ENCODE measurements at regions not wholly inside any gene's neighbourhood (a gene's known extent, or its start where the extent isn't known, plus 50 kb on each side); places are given as distances from the start of the nearest gene placed in this dataset.

DNA sequence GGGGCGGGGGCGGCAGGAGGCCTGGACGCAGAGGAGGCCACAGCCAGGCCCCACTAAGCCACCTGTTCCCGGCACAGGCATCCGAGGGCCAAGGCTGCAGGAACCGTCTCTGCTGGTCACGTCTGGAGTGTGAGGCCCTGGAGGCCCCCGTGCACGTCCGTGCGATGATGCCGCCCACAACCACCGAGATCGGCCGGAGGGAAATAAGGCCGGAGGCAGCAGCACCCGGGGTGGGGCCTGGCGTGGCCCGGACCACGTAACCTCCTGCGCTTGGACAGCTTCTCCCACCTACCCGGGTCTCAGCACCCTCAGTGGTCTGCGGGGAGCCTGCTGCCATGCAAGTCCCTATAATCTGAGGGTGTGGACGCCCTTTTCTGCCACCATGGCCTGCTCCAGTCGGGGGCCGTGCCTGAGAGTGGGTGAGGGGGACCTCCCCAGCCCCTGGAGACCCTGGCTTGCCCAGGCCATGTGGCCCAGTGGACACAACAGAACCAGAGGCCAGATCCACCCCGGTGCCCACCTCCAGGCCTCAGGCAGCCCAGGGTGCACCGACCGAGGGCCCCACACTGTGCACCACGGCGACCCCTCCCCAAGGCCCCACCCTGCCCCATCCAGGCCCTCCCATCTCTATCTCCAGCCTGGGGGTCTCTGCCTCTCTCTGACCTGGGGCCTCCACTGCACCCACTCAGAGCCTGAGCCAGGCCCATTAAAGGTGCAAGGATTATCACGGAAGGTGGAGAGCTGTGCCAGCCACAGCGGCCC, 83.1 kb downstream of the PDGFA start:
- DNase-seq (ENCODE audit: low read depth in 2 of 2, low spot score in 1 of 2), result no peak

DNA sequence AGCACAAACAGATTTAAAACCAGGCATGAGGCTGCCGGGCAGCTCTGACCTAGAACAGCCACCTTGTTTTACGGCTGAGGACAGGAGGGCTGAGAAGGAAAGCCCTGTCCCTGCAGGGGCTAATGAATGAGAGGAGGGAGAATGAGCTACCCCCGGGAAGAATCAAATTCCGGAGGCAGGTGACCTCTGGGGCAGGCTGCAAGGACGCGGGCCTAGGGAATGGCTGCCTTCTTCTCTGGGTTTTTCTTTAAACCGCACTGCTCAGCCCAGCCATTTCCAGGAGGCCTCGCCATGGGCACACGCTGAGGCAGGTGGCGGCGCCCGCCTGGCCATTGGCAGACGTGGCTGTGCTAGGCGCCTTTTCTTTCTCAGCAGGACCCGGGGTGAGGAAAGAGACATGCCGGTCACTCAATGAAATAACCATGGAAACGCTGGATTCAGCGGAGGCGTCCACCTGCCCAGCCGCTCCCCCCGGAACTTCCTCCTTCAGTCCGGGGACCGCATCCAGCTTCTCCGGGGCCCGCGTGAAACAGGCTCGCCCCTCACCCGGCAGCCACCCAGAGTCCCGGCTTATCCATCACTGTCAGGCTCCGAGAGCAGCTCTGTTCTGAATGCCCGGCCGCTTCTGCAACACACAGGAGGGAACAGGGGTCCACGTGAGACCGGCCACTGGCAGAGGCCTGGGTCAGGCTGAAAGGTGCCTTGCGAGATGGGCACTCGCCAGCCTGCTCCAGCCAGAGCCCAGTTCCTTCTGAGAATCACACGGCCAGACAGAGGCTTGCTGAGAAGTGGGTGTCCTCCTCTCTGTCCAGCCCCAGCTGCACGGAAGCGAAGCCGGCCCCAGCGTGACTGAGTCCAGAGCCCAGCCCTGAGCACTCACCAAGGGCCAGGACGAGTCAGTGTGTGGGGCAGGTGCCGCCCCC, 82.1 kb downstream of the PDGFA start:
- no peak for DNase-seq (ENCODE audit: low read depth in 2 of 2, low spot score in 1 of 2)

DNA sequence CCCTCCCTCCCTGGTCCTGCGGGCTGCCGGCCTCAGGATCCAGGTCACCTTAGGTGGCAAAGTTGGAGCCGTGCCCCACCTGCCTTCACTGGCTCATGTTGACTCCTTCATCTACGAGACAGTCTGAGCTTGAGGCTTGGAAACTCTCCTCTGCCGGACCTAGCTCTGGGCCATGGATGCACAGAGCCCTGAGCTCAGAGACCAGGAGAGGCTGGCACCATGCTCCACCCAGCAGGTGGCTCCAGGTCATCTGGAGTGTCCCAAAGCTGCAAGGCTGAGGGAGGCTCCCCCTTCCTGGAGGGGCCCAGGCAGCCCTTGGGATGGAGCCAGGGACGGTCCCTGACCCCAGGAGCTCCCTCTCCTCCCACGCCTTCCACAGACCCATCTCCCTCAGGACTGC, 81.3 kb downstream of the PDGFA start:
- DNase-seq (ENCODE audit: low read depth in 2 of 2, low spot score in 1 of 2), result no peak

DNA sequence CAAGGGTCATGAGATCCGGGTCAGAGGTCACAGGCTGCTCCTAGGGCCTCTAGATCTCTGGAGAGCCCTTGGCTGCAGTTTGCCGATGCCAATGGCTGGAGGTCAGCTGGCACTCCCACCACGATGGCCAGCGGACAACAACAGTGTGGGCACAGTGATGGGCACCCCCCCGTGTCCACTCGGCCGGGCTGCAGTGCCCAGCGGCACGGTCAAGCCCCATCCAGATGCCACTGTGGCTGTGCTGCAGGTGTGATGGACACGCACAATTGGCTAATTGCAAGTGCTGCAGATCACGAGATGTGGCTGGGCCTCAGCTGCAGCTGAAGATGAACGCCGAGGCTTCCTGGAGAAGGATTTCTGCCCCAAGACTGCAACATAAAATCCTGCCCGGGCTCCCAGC, 80.7 kb downstream of the PDGFA start:
- DNase-seq (ENCODE audit: low read depth in 2 of 2, low spot score in 1 of 2), result no peak

DNA sequence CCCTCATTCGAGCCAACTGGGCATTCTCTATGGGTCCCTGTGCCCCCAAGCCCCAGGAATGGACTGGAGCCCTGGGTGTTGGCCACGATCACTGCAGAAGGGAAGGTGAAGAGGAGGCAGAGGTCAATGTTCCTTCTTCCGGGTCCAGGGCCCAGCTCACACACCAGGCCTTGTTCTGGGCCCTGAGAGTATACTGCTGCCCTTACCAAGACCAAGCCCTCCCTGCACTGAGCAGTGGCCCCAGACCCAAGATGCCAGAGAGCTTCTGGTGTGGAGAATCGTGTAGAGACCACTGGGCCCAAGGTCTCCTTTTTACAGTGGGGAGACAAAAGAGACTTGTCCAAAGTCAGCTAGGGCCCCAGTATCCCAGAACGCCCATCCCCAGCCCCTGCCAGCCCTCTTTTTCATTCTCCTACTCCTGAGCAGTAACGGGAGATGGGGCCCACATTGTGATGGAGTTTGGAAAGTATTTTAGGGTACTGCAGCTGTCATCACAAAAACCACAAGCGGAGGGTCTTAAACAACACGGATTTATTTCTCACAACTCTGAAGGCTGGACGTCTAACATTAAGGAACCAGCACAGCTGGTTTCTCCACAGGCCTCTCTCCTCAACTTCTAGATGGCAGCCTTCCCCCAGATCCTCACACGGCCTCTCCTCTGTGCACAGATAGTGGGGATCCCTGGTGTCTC, 79.4 kb downstream of the PDGFA start:
- DNase-seq (ENCODE audit: low read depth in 2 of 2, low spot score in 1 of 2), result no peak

DNA sequence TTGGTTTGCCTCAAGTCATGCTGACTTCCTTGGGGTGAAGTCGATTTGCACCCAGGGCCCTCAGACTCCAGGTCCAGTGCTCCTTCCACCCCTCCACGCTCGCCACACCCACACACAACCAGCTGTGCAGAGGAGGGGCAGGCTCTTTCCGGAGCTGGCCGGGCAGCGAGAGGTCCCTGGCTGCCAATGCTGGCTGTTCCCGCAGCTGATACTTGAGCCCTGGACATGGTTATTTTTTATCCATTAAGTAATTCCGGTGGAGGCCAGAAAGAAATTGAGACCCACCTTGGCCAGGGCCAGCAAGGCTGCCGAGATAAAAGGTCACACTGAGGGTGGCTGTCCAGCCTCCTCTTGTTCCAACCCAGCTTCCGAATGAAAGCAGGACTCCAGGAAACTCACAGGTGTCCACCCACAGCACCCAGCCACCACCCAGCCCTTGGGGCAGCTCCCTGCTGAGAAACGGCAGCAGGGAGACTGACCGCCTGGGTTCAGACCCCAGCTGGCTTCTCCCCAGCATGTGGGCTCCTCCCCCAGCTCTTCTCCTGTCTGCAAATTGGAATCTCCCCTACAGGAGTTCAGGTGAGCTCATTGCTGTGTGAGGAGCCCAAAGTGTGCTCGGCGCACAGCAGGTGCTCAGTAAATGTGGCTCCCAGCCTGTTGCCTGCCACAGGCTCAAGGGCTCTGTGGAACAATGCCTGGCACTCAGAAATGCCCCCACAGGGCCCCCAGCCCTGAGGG, 77.8 kb downstream of the PDGFA start:
- DNase-seq (ENCODE audit: low read depth in 2 of 2, low spot score in 1 of 2), result no peak

DNA sequence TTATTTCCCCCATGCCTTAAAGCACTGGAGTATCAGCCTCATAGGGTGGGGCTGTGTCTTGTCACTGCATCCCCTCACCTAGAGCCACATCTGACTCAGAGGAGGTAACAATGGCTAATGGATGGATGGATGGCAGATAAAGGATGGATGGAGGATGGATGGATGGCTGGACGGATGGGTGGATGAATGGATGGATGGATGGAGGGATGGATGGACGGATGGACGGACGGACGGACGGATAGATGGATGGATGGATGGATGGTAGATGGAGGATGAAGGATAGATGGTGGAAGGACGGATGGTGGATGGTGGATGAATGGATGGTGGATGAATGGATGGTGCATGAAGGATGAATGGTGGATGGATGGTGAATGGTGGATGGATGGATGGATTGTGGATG, 77.2 kb downstream of the PDGFA start:
- no peak for DNase-seq (ENCODE audit: low read depth in 2 of 2, low spot score in 1 of 2)

DNA sequence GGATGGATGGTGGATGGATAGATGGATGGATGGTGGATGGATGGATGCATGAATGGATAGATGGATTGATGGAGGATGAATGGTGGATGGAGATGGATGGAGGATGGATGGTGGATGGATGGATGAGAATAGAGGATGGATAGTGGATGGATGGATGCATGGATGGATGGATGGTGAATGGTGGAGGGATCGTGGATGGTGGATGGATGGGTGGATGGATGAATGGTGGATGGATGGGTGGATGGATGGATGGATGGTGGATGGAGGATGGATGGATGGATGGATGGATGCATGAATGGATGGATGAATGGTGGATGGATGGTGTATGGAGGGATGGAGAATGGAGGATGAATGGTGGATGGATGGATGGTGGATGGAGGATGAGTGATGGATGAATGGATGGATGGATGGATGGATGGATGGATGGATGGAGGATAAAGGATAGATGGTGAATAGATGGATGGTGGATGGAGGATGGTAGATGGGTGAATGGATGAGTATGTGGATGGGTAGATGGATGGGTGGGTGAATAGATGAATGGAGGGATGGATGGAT, 76.3 kb downstream of the PDGFA start:
- no peak for DNase-seq (ENCODE audit: low read depth in 2 of 2, low spot score in 1 of 2)

DNA sequence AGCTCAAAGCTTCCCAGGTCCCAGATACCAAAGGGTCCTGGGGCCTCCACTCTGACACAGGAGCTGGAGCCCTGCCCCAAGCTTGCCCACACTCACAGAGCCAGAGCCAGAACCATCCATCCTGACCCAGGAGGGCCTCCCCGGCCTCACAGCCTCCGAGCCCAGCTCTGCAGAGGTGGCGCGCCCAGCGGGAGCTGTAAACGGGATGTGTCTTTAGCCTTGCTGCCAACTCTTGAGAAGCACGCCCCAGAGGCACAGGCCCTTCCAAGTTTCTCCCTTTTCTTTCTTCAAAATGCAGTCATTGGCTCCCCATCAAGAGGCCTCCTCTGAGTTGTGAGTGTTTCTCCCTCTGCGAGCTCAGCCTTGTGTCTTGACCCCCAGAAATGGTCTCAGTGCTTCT, 75.0 kb downstream of the PDGFA start:
- no peak for DNase-seq (ENCODE audit: low read depth in 2 of 2, low spot score in 1 of 2)

DNA sequence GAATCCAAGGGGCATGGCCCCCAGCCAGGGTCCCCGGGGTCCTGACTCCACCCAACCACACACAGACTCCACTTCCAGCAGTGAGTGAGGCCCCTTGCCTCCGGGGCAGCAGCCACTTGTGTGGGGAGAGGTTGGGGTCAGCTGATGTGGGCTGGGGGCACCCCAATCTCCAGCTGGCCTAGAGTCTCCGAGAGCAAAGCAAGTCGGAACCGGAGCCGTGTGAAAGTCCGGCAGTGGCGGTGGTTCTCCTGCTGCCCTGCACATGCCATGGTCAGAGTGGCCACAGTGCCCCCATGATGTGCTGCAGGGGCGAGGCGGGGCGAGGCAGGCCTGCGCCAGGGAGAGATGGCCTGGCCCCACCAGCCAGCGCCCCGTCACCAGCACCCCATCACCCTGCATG, 74.6 kb downstream of the PDGFA start:
- DNase-seq (ENCODE audit: low read depth in 2 of 2, low spot score in 1 of 2), result no peak

DNA sequence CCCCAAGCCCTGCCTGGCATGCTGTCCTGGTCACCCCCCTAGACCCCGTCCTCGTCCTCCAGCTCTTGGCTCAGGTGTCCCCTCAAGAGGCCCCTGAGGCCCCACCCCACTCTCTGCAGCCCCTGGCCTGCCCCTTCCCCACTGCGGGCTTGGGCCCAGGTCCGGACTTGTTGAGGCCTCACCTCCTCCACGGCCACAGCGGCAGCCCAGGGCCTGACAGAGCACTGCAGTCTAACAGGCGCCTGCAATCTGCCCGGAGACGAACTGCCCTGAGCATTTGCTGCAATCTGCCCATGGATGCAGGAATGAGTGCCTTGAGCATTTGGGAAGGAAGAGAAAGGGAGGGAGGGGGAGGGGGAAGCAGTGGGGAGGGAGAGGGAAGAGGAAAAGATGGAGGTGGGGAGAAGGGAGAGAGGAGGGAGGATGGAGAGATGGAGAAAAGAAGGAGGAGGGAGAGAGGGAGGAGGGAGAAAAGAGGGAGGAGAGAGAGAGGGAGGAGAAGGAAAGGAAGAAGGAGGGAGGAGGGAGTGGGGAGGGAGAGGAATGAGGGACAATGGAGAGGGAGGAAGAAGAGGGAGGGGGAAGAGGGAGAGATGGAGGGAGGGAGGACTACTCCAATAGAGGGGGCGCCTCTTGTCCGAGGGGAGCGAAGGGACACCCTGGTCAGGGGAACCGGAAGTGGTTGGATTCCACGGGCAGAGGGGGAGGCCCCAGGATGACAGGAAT, 73.9 kb downstream of the PDGFA start:
- DNase-seq (ENCODE audit: low read depth in 2 of 2, low spot score in 1 of 2), result no peak

DNA sequence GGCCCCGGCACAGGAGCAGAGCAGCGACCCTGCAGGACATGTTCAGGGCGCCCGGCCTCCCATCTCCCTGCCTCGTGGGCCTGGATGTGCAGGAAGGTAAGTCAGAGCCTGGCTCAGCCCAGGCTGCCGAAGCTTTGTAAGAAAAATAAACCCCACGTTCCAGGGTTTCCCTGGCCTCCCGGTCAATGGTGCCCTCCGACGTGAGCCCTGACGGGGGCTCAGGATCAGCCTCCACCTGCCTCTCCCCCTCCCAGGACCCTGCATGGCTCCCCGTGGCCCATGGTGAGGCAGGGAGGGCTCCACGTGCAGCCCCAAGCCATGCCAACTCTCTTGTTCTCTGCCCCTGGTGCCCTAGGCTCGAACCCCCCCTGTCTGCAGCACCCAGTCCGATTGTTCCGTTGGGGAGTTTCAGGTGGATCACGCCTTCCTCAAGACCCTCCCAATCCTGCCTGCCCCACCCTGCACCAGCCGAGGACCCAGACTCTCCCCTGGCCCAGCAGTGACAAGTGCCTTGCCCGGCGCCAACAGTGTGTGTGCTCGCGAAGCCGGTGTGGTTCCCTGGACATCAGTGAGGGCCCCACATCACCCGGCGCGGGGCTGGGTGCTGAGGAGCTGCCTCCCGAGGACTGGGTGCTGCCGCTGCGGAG, 73.2 kb downstream of the PDGFA start:
- no peak for DNase-seq (ENCODE audit: low read depth in 2 of 2, low spot score in 1 of 2)
